HG03442 (cell line): ENCODE measurements at regions not wholly inside any gene's neighbourhood (a gene's known extent, or its start where the extent isn't known, plus 50 kb on each side); places are given as distances from the start of the nearest gene placed in this dataset.

Experiments
- ATAC-seq: cut with Tn5 transposase; IDR thresholded peaks from one replicate; pipeline ENCODE4 v1.9.1; 2021; ENCODE audit warnings: mild to moderate bottlenecking, moderate library complexity; ENCODE audit not compliant: unreplicated experiment

DNA sequence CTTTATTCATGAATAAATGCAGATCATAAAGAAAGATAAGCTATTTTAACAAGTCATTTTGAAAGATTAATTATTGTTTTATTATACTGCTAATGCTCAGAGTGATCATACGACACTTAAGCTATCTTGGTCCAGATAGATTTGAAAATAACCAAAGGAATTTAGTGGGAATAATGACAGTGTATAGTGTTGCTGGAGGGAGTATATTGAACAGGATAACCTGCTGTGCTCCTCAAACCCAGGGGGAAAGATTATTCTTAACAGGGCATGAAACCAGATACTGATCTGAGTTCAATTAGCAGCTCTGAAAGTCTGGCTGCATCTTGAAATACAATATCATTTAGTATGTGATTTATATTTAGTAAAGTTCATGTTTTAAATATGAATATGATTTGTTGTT lies 216.3 kb upstream of the ITGA4 start:
- ATAC-seq = no peak

DNA sequence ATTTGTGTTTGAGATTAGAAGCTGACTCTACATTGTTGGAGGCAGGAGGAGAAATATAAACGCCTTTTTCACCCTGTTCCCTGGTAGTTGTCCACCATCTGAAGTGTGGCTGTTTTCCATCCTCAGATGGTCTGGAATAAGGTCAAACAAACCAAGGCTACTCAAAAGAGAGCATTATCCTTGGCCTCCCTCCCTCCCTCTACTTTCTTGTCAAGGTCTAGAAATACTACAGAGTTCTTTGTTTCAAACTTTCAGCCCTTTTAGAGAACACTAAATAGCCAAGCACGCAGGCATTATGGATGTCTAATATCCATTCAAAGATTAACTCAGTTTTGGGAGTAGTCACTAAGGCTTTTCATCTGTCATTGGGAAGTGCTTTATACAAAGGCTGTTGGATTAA lies 215.8 kb upstream of the ITGA4 start:
- no peak for ATAC-seq

- ATAC-seq = peak; percentile 90
Measured at GRCh38 chr2:181241797-181242196, 215.4 kb upstream of the ITGA4 start.

GRCh38 chr2:181242262-181242661 lies 214.9 kb upstream of the ITGA4 start:
- no peak for ATAC-seq

GRCh38 chr2:181243319-181243718 lies 213.9 kb upstream of the ITGA4 start:
- no peak for ATAC-seq

GRCh38 chr2:181250691-181251090 lies 206.5 kb upstream of the ITGA4 start:
- ATAC-seq = no peak

GRCh38 chr2:181252262-181253148 lies 204.7 kb upstream of the ITGA4 start:
- ATAC-seq = peak; percentile 57

DNA sequence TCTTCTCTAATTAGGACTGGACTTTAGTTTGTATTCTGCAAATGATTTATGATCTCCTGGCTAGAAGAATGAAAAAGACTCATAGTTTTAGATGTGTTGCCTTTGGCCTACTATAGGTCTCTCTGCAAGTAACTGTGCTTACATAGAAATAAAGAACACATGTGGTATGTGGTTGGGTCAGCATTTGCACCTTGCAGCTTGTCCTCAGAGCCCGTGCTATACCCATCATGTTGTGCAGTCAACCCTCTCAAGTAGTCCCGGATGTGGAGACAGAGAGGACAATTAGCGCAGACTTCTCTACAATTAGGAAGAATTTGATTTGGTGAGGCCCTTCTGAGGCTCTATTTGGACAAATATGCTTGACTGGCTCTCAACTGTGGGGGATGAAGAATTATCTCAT lies 203.7 kb upstream of the ITGA4 start:
- no peak for ATAC-seq

DNA sequence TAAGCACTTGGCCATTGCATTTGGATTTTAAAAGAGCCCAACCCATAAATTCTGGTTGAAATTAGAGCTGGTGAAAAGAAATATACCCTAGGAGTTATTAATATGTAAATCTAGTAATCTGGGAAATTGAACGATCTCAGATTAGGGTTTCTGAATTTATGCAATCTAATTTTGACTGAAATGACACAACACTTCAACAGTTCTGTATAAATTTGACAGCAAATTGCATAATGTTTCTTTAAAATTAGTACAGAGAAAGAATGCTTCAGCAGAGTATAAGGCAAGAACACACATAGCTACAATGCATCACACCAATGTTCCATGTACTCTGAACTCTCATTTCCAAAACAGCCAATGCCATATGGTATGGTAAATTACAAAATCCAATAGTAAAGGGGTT lies 201.5 kb upstream of the ITGA4 start:
- no peak for ATAC-seq

DNA sequence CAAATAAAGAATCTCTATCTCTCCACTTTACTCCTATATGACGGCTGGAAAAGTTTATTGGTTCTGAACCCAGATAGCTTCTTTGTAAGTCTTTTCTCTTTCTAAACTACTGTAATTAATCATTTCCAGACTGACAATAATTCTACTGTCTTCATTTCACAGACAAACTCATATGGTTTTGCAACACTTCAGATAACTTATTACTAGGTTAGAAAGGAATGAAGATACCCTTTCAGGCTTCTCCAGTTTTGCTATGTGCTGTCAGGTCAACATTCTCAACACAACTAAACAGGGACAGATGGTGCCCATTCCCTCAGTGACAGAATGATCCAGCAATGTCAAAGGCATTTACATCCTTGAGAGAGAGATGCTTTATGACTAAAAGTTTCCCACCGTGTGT lies 198.5 kb upstream of the ITGA4 start:
- no peak for ATAC-seq

DNA sequence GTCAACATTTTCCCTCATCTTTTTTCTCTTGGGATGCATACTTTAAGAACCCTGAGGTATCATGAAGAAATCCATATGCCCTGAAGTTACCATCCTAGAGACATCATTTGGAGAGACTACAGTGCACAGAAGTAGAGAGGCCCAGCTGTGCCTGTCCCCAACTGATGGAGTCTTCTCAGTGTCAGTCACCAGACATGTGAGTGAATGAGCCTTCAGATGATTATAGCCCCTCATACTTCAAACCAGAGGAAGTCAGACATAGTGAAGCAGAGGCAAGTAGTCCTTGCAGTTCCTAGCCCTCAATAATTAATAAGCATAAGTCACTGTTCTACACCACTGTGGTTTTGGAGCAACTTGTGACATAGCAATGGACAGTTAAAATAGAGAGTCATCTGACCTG lies 194.4 kb upstream of the ITGA4 start:
- no peak for ATAC-seq

GRCh38 chr2:181264001-181264400 lies 193.2 kb upstream of the ITGA4 start:
- ATAC-seq = no peak

DNA sequence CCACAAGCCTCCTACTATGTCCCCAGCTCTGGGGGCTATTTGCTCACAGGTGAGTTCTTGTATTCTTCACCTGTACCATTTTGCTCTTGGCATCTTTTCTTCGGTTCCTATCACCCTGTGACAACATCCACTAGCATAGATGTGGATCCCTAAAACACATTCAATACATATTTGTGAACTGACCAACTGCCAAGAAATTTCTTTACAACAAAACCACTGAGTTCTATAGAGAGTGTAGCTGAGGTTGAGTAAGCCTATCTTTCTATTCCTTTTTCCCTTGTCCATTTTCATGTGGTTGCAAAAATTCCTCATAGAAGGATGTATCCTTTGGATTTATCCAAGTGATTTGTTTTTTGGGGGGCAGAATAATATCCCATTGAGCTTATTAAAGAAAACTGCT lies 192.7 kb upstream of the ITGA4 start:
- no peak for ATAC-seq

DNA sequence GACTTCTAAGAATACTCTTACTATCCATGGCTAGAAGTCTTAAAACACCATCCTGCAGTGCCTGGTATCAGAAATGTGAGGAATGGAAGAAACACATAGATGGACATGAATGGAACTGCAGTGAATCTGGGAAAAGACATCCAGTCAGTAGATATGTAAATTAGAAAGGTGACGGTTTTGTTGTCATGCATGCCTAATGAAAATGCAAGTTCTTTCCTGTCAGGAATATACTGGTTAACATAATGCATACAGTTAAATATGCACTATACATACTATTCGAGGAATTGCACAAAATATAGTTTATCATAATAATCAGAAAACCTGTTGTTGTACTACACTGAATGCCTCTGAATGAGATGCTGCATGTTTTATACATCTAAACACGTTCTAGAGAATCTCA lies 190.6 kb upstream of the ITGA4 start:
- ATAC-seq = no peak

- ATAC-seq = peak; percentile 73
Measured at GRCh38 chr2:181268174-181268867, 188.9 kb upstream of the ITGA4 start.

DNA sequence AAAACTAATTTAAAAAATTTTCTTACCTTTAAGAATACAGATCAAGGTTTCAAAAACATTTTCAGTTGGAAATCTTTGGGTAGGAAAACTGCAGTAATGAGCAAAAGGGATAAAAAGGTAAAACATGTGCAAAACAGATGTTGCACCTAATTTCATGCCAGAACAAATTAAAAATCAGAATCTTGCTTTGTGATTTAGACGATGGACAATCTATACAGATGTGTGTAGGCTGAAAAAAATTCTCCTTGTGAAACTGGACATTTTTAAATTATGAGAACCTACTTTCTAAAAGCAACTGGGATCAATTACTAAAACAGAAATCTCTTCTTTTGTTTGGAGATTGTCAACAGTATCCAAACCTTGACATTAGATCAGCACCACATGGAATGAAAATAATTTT lies 183.2 kb upstream of the ITGA4 start:
- ATAC-seq = no peak

DNA sequence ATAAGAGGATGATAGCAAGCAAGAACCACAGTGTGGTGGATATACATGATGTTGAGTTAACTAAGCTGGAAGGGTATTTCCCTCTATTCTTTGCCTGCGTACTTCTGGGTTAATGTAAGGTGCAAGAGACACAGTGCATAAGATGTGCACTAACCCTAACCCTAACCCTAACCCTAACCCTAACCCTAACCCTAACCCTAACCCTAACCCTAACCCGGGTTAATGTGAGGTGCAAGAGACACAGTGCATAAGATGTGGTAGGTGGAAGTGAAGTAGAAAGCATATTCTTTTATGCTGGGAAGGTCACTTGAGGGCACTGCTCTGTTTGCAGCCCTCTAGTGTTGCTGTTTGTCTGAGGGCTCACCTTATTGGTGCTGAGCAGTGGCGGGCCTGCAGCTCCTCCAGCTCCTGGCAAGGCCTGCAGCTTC lies 181.5 kb upstream of the ITGA4 start:
- no peak for ATAC-seq

DNA sequence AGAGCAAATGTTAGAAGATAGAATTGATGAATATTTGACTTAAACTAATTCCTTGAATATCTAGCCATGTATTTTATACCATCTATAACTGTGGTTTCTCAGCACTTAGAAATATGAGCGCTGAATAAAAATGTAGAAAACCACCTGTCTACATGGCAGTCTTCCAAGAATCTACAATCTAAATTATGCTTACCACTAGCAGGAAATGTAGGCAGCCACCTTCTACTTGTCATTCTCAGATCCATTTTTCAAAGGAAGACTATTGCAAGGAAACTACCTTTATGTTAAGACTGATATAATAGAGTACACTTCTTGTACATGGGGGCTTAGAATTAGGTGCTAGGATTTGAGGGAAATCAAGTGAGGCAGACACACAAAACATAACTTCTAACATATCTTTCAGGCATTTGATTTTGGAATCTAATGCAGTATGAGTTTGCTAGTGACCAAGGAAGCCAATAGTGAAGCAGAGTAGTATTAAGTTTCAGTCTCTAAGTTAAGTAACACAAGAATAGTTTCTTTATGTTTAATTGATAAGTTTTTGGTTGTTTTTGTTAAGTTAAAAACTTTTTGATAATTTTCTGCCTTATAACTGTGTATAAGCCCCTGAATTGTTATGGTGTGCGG lies 175.9 kb upstream of the ITGA4 start:
- no peak for ATAC-seq

DNA sequence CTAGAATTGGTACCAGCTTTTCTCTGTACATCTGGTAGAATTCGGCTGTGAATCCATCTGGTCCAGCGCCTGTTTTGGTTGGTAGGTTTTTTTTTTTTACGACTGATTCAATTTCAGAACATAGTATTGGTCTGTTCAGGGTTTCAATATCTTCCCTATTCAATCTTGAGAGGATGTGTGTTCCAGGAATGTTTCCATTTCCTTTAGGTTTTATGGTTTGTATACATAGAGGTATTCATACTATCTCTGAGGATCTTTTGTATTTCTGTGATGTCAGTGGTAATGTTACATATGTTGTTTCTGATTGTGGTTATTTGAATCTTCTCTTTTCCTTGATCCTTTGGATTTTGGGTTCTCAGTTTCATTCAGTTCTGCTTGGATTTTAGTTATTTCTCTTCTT lies 172.1 kb upstream of the ITGA4 start:
- ATAC-seq = no peak

DNA sequence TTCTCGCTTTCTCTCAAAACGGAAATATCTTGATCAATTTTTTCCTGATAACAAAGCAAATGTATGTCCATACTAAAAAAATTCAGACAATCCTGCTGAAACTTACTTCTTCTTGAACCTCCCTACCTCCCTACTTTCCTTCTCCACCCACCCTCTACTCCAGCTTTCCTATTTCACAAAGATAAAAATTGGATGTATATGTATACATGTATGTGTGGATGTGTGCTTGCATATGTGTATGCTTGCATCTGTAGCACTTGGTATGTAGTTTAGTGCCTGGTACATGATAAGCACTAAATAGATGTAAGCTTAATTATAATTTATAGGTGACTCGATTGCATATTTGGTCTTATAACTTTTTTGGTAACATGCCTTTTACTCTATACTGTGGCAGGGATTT lies 167.5 kb upstream of the ITGA4 start:
- no peak for ATAC-seq

DNA sequence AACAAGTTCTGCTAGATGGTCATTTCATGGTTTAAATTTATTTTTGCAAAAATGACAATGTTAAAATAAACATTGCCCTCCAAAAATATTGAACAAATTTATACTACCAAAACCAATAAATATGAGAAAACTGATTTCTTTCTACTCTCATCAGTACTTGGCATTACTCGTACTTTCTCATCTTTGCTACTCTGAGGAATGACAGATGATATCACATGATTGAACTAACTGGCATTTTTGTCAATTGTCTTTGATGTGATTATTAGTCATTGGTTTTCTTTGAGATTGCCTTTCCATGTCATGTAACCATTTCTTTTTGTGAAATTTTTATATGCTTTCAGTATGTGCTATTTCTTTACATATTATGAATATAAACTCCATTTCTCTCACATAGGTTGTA lies 167.0 kb upstream of the ITGA4 start:
- no peak for ATAC-seq

- ATAC-seq = no peak
Measured at GRCh38 chr2:181294979-181295378, 162.2 kb upstream of the ITGA4 start.
